EL (cell line): ENCODE measurements at regions not wholly inside any gene's neighbourhood (a gene's known extent, or its start where the extent isn't known, plus 50 kb on each side); places are given as distances from the start of the nearest gene placed in this dataset.

Source experiments
- DNase-seq: peaks from one replicate; pipeline ENCODE4 v3.0.0-alpha.2; 2016

DNA sequence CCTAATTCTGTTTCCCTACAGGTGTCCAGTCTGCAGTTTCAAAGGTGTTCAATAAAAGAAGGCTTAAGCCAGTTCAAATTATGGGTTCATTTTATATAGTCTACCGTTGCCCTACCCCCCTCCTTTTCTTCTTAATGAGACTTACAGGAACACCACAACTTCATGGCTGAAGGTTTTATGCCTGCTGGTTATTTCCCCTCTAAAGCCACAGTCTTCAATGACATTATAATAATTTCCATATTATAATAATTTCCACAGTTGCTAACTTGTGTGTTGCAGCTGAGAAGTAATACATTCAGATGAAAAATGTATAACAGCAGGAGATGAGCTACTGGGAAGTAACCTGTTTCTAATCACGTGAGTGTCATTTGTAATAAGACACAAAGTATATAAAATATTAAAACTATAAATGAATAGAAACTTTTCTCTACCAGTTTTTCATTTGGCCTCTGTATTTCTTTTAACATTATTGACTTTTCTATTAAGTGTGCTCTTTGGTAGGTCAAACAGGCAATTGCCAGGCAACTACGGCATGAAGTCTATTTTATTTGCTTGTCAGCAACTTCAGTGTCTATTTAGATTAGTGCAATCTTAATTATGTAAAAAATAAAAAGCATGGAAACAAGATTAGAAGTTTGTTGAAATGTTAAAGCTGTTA, 120.5 kb upstream of the HMHB1 start:
- no peak for DNase-seq

- no peak for DNase-seq
Observed at GRCh38 chr5:143687604-143688003, 124.4 kb upstream of the HMHB1 start.

GRCh38 chr5:143685246-143685815, 126.6 kb upstream of the HMHB1 start:
- DNase-seq = no peak

GRCh38 chr5:143683459-143683858, 128.5 kb upstream of the HMHB1 start:
- DNase-seq = no peak

GRCh38 chr5:143682929-143683386, 129.0 kb upstream of the HMHB1 start:
- no peak for DNase-seq

GRCh38 chr5:143682246-143682905, 129.6 kb upstream of the HMHB1 start:
- no peak for DNase-seq

DNA sequence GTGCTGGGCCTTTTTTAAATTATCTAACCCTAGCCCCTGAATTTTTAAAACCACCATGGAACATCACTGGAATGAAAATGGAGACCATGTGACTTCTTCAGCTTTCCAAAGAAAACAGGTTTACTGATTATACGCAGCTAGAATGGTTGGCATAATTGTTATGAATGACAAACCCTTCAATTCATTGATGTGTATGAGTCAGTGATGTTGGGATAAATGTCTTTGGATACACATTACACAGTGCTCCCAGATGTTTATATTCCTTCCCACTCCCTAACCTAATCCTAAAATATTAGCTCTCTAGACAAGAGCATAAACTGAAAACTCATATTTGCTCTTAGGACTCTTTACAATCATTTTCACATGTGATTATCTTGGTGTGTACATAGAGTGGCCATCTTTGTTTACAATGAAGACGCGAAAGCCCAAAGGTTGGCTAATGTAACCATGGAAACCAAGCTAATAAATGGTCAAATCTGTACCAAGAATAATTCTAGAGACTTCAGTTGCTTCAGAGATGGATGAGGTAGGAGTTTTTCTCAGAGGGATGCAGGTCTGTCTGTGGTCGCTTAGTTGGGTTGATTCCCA, 131.2 kb upstream of the HMHB1 start:
- DNase-seq = no peak

- peak; percentile 76 for DNase-seq
Observed at GRCh38 chr5:143679777-143680176, 132.2 kb upstream of the HMHB1 start.

GRCh38 chr5:143678148-143678905, 133.6 kb upstream of the HMHB1 start:
- DNase-seq = no peak

DNA sequence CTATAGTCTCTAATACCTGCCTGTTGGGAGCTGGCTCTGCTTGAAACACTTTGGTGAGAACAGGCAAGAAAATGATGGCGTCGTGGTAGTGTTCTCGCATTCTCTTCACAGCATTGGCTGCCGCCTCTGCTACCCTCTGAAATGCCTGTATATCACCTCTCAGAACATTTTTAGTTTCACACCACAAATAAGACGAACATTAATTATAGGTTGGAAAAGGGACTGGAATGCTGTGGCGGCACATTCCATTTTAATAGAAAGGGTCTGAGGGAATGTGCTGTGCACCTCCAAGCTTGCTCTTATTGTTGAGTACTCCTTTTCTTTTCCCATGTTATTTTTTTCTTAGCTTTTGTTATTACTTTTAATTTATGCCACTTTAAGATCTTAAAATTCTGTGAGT, 134.6 kb upstream of the HMHB1 start:
- no peak for DNase-seq

- DNase-seq = no peak
Observed at GRCh38 chr5:143676802-143677201, 135.2 kb upstream of the HMHB1 start.

DNA sequence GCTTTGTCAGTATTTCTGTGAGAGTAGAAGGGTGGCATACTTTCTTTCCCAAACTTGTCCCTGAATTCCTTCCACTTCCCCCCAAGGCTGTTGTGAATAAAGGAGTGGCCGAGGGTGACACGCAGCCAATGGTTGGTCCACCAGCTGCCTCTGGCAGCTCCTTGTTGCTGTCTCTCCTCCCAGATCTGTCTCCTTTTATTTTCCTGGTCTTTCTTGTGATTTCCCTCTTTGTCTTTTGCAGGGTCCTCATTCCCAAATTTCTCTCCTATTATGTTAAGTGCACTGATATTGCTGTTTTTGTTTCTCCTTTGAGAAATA, 137.5 kb upstream of the HMHB1 start:
- DNase-seq = no peak

- DNase-seq = no peak
Observed at GRCh38 chr5:143673676-143674468, 138.1 kb upstream of the HMHB1 start.

DNA sequence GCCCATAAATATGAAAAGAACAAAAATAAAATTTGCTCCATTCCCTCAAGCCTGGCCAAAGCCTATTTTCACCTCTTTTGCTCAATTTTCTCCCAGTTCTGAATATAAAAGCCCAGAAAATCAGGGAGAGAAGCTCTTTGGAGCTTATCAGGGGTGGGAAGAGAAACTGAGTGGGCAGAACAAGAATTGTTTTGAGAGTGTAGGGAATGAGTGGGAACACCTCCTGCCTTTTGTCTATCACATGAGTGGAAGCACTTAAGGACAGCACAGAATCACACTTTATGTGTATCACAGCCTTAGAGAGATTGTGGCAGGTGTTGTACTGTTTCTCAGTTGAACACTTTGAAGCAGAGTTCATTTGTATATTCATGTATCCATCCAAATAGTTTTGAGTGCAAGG, 139.2 kb upstream of the HMHB1 start:
- DNase-seq = no peak

DNA sequence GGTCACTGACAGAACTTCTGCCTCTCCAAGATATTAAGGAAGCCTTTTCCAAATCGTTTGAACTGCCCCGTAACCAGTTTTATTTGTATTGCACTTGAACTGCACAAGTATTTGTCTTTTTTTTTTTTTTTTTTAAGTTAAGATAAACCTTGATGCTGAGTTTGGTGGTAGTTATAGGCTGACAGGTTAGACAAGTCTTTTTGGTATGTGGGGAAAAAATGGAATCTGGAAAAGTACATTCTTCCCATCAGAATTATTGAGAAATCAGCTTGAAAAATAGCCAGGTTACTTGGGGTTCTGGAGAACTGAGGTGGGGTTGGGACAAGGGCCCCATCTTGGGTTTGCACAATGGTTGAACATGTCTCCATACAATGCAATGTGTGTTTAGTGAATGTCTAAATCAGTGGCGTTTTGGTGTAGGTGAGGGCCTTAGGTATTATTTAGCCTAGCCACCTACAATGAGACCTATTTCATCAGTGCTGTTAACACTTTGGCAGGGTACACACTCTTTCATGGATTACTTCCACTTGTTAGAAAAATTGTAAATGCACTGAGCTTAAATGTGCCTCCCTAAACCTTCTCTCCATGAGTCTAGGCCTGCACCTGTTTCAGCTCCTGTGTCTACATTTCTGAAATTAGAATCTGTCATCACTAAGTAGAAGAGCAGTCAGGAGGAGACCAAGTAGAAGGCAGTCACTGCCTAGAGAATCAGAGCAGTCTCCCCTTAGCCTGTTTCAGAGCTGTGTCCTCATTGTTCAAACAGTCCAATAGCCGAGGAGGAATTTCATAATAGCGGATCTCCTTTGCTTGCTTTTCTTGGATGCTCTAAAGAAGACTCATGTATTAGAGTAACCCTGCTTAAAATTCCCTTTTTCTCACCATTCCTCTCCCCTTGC, 140.0 kb upstream of the HMHB1 start:
- DNase-seq = no peak

- DNase-seq = no peak
Observed at GRCh38 chr5:143671021-143671420, 140.9 kb upstream of the HMHB1 start.

DNA sequence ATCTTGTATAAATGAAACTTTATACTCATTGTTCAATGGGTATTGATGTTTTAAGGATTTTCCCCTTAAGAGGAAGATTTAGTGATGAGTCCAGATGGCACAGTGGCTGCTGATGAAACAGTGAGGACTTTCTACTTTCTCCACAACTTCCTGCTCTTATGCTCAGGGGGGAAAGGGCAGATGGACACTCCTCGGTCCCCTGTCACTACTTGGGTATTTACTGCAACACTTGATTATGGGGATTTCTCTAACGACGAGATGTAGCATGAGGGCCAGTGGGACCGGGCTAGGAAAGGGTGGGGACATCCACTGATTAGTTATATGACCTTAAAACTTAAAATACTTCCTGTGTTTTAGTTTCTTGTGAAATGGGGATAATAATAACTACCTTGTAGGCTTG, 146.1 kb upstream of the HMHB1 start:
- DNase-seq = no peak

DNA sequence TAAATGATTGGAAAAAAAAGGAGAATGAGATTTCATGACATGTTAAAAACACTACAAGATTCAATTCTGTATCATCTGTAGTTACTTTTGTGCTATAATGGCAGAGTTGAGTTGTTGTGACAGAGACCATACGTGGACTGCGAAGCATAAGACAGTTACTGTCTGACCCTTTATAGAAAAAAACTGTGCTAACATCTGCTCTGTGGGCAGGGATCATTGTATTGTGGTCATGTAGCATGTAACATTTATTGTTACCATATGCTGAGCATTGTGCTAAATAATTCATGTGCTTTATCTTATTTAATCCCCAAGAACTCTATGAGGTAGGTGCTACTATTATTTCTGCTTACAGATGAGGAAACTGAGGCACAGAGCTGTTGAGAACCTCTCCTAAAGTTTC, 147.3 kb upstream of the HMHB1 start:
- DNase-seq = no peak

GRCh38 chr5:143663872-143664271, 148.1 kb upstream of the HMHB1 start:
- DNase-seq = no peak

- DNase-seq = no peak
Observed at GRCh38 chr5:143662020-143662419, 149.9 kb upstream of the HMHB1 start.

DNA sequence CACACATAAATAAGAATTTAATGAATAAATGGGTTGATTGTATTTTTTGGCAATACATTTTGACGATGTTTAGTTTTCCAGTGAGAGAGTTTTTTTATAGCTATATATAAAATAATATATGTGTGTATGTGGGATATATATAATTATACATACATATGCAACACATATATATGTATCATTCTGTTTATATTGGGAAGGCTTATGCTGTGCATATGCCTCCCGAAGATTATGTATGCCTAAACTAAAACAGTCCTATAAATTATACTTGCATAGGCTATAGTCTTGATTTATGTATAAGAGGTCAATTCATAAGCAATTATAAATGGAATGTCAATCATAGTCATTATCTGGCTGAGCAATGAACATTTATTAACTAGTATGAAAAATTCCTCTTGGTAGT, 151.3 kb upstream of the HMHB1 start:
- no peak for DNase-seq
